GM23338 (cell line): ENCODE measurements at regions not wholly inside any gene's neighbourhood (a gene's known extent, or its start where the extent isn't known, plus 50 kb on each side); places are given as distances from the start of the nearest gene placed in this dataset.

Experiments used
- ATAC-seq: fragments of 200-7000 bp; cut with Tn5 transposase; 3 replicates; pipeline ENCODE4 v1.9.1; 2020
- DNase-seq: peaks from one replicate; pipeline ENCODE4 v3.0.0-alpha.2; 2015; ENCODE audit warnings: low spot score
- H2AFZ ChIP-seq: fragments of 200-600 bp; sonication (generic); 2 replicates; pipeline ENCODE4 v1.8.0; 2016; ENCODE audit warnings: antibody characterized with exemption, mild to moderate bottlenecking, moderate library complexity
- H3F3A ChIP-seq: fragments of 200-600 bp; sonication (generic); replicated peaks from 2 replicates; pipeline ENCODE4 v1.8.0; 2017; ENCODE audit warnings: antibody characterized with exemption, mixed run types, low read depth
- H3K27ac ChIP-seq: fragments of 200-600 bp; sonication (generic); 2 replicates; pipeline ENCODE4 v1.6.1; 2016; ENCODE audit warnings: low read depth
- H3K27me3 ChIP-seq: fragments of 200-600 bp; sonication (generic); 2 replicates; pipeline ENCODE4 v1.8.0; 2016; ENCODE audit warnings: mild to moderate bottlenecking, mixed run types, moderate library complexity; ENCODE audit not compliant: insufficient read depth
- H3K36me3 ChIP-seq: fragments of 200-600 bp; sonication (generic); 2 replicates; pipeline ENCODE4 v1.8.0; 2016; ENCODE audit warnings: mild to moderate bottlenecking; ENCODE audit not compliant: insufficient read depth
- H3K4me1 ChIP-seq: fragments of 200-600 bp; sonication (generic); 2 replicates; pipeline ENCODE4 v1.8.0; 2016; ENCODE audit warnings: mild to moderate bottlenecking, moderate library complexity; ENCODE audit not compliant: insufficient read depth
- H3K4me2 ChIP-seq: fragments of 200-600 bp; sonication (generic); 2 replicates; pipeline ENCODE4 v1.7.1; 2017; ENCODE audit warnings: mixed run types
- H3K4me3 ChIP-seq: fragments of 200-600 bp; sonication (generic); 2 replicates; pipeline ENCODE4 v1.6.1; 2016; ENCODE audit warnings: mixed run types
- H3K79me2 ChIP-seq: fragments of 200-600 bp; sonication (generic); replicated peaks from 2 replicates; pipeline ENCODE4 v1.8.0; 2017; ENCODE audit warnings: mild to moderate bottlenecking; ENCODE audit not compliant: insufficient read depth
- H3K9me2 ChIP-seq: fragments of 200-600 bp; sonication (generic); 2 replicates; pipeline ENCODE4 v1.8.0; 2017; ENCODE audit not compliant: insufficient read depth
- H4K20me1 ChIP-seq: fragments of 200-600 bp; sonication (generic); replicated peaks from 2 replicates; pipeline ENCODE4 v1.8.0; 2017; ENCODE audit warnings: mild to moderate bottlenecking; ENCODE audit not compliant: insufficient read depth
- H3K27ac Mint-ChIP-seq: 2 replicates; pipeline ENCODE4 v1.8.0; 2020; ENCODE audit warnings: inconsistent platforms, mild to moderate bottlenecking, moderate library complexity, mixed read lengths
- H3K27me3 Mint-ChIP-seq: 3 replicates; pipeline ENCODE4 v1.8.0; 2022; ENCODE audit warnings: low read depth, mild to moderate bottlenecking, moderate library complexity, mixed read lengths, inconsistent platforms; ENCODE audit not compliant: insufficient read depth, poor library complexity
- H3K36me3 Mint-ChIP-seq: 3 replicates; pipeline ENCODE4 v1.8.0; 2021; ENCODE audit warnings: low read depth, mild to moderate bottlenecking, inconsistent platforms, moderate library complexity, mixed read lengths
- H3K4me1 Mint-ChIP-seq: 3 replicates; pipeline ENCODE4 v1.8.0; 2020; ENCODE audit warnings: mild to moderate bottlenecking, inconsistent platforms, mixed read lengths
- H3K4me3 Mint-ChIP-seq: 3 replicates; pipeline ENCODE4 v1.8.0; 2021; ENCODE audit warnings: moderate library complexity, mild to moderate bottlenecking, inconsistent platforms, mixed read lengths
- H3K9me3 Mint-ChIP-seq: 3 replicates; pipeline ENCODE4 v1.8.0; 2020; ENCODE audit warnings: moderate library complexity, mild to moderate bottlenecking, inconsistent platforms, mixed read lengths
- CREB1 ChIP-seq: fragments of 250-450 bp; sonication (Bioruptor Pico); IDR thresholded peaks from 2 replicates; pipeline ENCODE4 v1.5.0; 2020; ENCODE audit warnings: low read depth, mild to moderate bottlenecking, moderate library complexity
- CTCF ChIP-seq, 2 experiments: fragments of 200-600 bp in 1 of 2; sonication (generic) in 1 of 2; conservative IDR thresholded peaks; 2 replicates each; pipeline versions ENCODE4 v1.5.1 to v1.6.1; 2016 to 2017; ENCODE audit warnings: antibody characterized with exemption in 2 of 2, low read depth in 2 of 2, mild to moderate bottlenecking in 2 of 2, moderate library complexity in 1 of 2
- ETS1 ChIP-seq: IDR thresholded peaks from 2 replicates; pipeline ENCODE4 v1.6.1; 2016; ENCODE audit warnings: antibody characterized with exemption
- EZH2 ChIP-seq: fragments of 200-600 bp; sonication (generic); IDR thresholded peaks from one replicate; pipeline ENCODE4 v1.8.0; 2017; ENCODE audit warnings: antibody characterized with exemption, mild to moderate bottlenecking, low read depth; ENCODE audit not compliant: unreplicated experiment
- EZH2phosphoT487 ChIP-seq: fragments of 200-600 bp; sonication (generic); IDR thresholded peaks from one replicate; pipeline ENCODE4 v1.8.1; 2018; ENCODE audit warnings: antibody characterized with exemption; ENCODE audit not compliant: unreplicated experiment
- JUNB ChIP-seq: IDR thresholded peaks from one replicate; pipeline ENCODE4 v1.6.1; 2016; ENCODE audit warnings: antibody characterized with exemption; ENCODE audit not compliant: unreplicated experiment
- NANOG ChIP-seq: IDR thresholded peaks from 2 replicates; pipeline ENCODE4 v1.6.1; 2016; ENCODE audit warnings: antibody characterized with exemption, borderline replicate concordance
- POLR2AphosphoS5 ChIP-seq: IDR thresholded peaks from 2 replicates; pipeline ENCODE4 v1.6.1; 2016; ENCODE audit warnings: antibody characterized with exemption, low read depth
- REST ChIP-seq: IDR thresholded peaks from one replicate; pipeline ENCODE4 v1.6.1; 2018; ENCODE audit warnings: antibody characterized with exemption; ENCODE audit not compliant: unreplicated experiment
- STAT1 ChIP-seq: IDR thresholded peaks from one replicate; pipeline ENCODE4 v1.6.1; 2016; ENCODE audit warnings: antibody characterized with exemption; ENCODE audit not compliant: unreplicated experiment
- ZNF114 ChIP-seq: fragments of 250-450 bp; sonication (Bioruptor Pico); IDR thresholded peaks from 2 replicates; pipeline ENCODE4 v1.5.0; 2020; ENCODE audit warnings: mild to moderate bottlenecking, moderate library complexity
- ZNF331 ChIP-seq: fragments of 250-450 bp; sonication (Bioruptor Pico); IDR thresholded peaks from 2 replicates; pipeline ENCODE4 v1.5.0; 2020; ENCODE audit warnings: low read depth, mild to moderate bottlenecking, moderate library complexity
- ZNF462 ChIP-seq: fragments of 250-450 bp; sonication (Bioruptor Pico); IDR thresholded peaks from 2 replicates; pipeline ENCODE4 v1.5.0; 2020; ENCODE audit warnings: mild to moderate bottlenecking, moderate library complexity

- Histone ChIP-seq H3K4me3 (no peak overlapping the region), H3K79me2 (no peaks in the 10 kb centered on the region), H3K36me3 (no peaks in the 10 kb centered on the region), H3K27me3 (no peaks in the 10 kb centered on the region), H3F3A (no peaks in the 10 kb centered on the region), H4K20me1 (no peaks in the 10 kb centered on the region), H2AFZ (no peak overlapping the region), H3K27ac (no peak overlapping the region), H3K4me1 (peaks cover 4% of the 10 kb centered on the region; the same call in 1 of the 2 replicates), H3K9me2 (no peaks in the 10 kb centered on the region), H3K4me2 (no peak overlapping the region)
- DNase-seq: no peak
- Mint-ChIP-seq H3K4me3 (no peak overlapping the region), H3K9me3 (peaks cover under 1% of the 10 kb centered on the region; the same call in 1 of the 3 replicates), H3K27ac (no peak overlapping the region), H3K4me1 (peaks cover 5% of the 10 kb centered on the region; the same call in 2 of the 3 replicates), H3K27me3 (no peaks in the 10 kb centered on the region), H3K36me3 (no peaks in the 10 kb centered on the region; the same call in 2 of the 3 replicates)
- ATAC-seq: no peak
- TF ChIP-seq EZH2phosphoT487: no peak
- no peak for TF ChIP-seq STAT1
- no peak for TF ChIP-seq NANOG
- no peak for TF ChIP-seq ZNF331 (CRISPR knock-in tag)
- TF ChIP-seq REST: no peak
- TF ChIP-seq ZNF114: no peak
- no peak for TF ChIP-seq CREB1 (CRISPR knock-in tag)
- TF ChIP-seq ETS1: no peak
- TF ChIP-seq ZNF462 (CRISPR knock-in tag): no peak
- TF ChIP-seq POLR2AphosphoS5: no peak
- TF ChIP-seq JUNB: no peak
- no peak for TF ChIP-seq CTCF (conservative IDR thresholded peaks at IDR 0.05; ENCODE audit: low read depth in 2 of 2)
- TF ChIP-seq EZH2: no peak
These were observed 859.3 kb downstream of the BCL11A start for GRCh38 chr2:59694176-59694575.
